Right atrium auricular region (tissue), 2 donors: ENCODE measurements at regions not wholly inside any gene's neighbourhood (a gene's known extent, or its start where the extent isn't known, plus 50 kb on each side); places are given as distances from the start of the nearest gene placed in this dataset.

Experiments used
- DNase-seq: peaks from one replicate; pipeline ENCODE4 v3.0.0-alpha.2; 2019; ENCODE audit warnings: low spot score
- H3K27ac ChIP-seq, 2 donors: fragments of 200-600 bp; sonication (generic); 1 replicate in 1 of 2; 2 replicates in 1 of 2; pipeline ENCODE4 v1.5.1; 2016 to 2019
- H3K27me3 ChIP-seq, 2 donors: fragments of 200-600 bp; sonication (generic); one replicate each; pipeline versions ENCODE4 v1.5.1 to v1.6.0; 2017 to 2019
- H3K36me3 ChIP-seq: fragments of 200-600 bp; sonication (generic); one replicate; pipeline ENCODE4 v1.5.1; 2016
- H3K4me1 ChIP-seq, 2 donors: fragments of 200-600 bp; sonication (generic); one replicate each; pipeline versions ENCODE4 v1.5.1 to v1.6.0; 2017 to 2019
- H3K4me3 ChIP-seq, 2 donors: fragments of 200-600 bp; sonication (generic); 1 replicate in 1 of 2; 2 replicates in 1 of 2; pipeline ENCODE4 v1.5.1; 2017 to 2019; ENCODE audit warnings: mild to moderate bottlenecking in 1 of 2, moderate library complexity in 1 of 2
- H3K9me3 ChIP-seq, 2 donors: fragments of 200-600 bp; sonication (generic); one replicate each; pipeline ENCODE4 v1.5.1; 2019
- CTCF ChIP-seq, 2 donors: fragments of 200-600 bp; sonication (generic); IDR thresholded peaks; one replicate each; pipeline ENCODE4 v1.5.1; 2019; ENCODE audit warnings: antibody characterized with exemption in 2 of 2

DNA sequence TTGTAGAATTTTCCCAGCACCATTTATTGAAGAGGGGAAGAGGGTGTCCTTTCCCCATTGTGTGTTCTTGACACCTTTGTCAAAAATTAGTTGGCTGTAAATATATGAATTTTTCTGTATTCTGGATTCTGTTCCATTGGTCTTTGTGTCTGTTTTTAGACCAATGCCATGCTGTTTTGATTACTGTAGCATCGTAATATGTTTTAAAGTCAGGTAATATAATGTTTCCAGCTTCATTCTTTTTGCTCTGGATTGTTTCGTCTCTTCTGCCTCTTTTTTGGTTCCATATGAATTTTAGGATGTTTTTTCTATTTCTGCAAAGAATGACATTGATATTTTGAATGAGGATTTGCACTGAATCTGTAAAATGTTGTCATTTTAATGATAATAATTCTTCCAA, 331.9 kb upstream of the RGS6 start:
- Histone ChIP-seq H3K27ac (no peak overlapping the region), H3K27me3 (no peaks in the 10 kb centered on the region), H3K36me3 (no peaks in the 10 kb centered on the region), H3K4me3 (no peak overlapping the region), H3K9me3 (peaks cover 0 to 28% of the 10 kb centered on the region in 2 donors), H3K4me1 (no peaks in the 10 kb centered on the region)
- no peak for TF ChIP-seq CTCF (IDR thresholded peaks at IDR 0.05)
- DNase-seq, result no peak

DNA sequence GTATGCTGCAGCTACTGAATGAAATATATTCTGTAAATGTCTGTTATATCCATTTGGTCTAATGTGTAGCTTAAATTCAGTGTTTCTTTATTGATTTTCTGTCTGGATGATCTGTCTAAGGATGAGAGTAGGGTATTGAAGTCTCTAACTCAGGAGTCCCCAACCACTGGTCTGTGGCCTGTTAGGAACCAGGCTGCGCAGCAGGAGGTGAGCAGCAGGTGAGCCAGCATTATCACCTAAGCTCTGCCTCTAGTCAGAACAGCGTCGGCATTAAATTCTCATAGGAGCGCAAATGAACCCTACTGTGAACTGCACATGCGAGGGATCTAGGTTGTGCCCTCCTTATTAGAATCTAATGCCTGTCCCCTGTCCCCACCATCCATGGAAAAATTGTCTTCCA, 329.7 kb upstream of the RGS6 start:
- no peak for TF ChIP-seq CTCF (IDR thresholded peaks at IDR 0.05)
- H3K27ac ChIP-seq, result no peak overlapping the region
- no peak for DNase-seq
- H3K27me3 ChIP-seq, result no peaks in the 10 kb centered on the region
- no peaks in the 10 kb centered on the region for H3K4me1 ChIP-seq
- no peaks in the 10 kb centered on the region for H3K36me3 ChIP-seq
- no peak overlapping the region for H3K4me3 ChIP-seq
- H3K9me3 ChIP-seq, result peaks cover 0 to 29% of the 10 kb centered on the region in 2 donors

DNA sequence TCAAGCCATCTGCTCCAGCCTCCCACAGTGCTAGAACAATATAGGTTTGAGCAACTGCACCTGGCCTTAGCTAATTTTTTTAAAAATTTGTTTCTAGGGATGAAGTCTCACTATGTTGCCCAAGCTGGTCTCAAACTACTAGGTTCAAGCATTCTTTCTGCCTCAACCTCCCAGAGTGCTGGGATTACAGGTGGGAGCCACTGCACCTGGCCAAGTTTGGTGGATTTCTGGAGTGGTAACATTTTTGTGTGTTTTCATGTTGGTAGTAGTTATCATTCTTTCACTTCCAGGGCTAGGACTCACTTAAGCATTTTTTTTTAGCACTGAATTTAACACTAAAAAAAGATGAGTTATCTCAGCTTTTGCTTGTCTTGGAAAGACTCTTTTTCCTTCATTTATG, 328.0 kb upstream of the RGS6 start:
- Histone ChIP-seq H3K4me1 (no peaks in the 10 kb centered on the region), H3K27ac (no peak overlapping the region), H3K9me3 (peaks cover 0 to 29% of the 10 kb centered on the region in 2 donors), H3K27me3 (no peaks in the 10 kb centered on the region), H3K4me3 (no peak overlapping the region), H3K36me3 (no peaks in the 10 kb centered on the region)
- no peak for TF ChIP-seq CTCF (IDR thresholded peaks at IDR 0.05)
- no peak for DNase-seq

GRCh38 chr14:71606064-71606463, 326.2 kb upstream of the RGS6 start:
- DNase-seq, result no peak
- no peaks in the 10 kb centered on the region for H3K4me1 ChIP-seq
- no peaks in the 10 kb centered on the region for H3K27me3 ChIP-seq
- H3K9me3 ChIP-seq, result peaks cover 0 to 12% of the 10 kb centered on the region in 2 donors
- TF ChIP-seq CTCF (IDR thresholded peaks at IDR 0.05), result no peak
- no peaks in the 10 kb centered on the region for H3K36me3 ChIP-seq
- no peak overlapping the region for H3K27ac ChIP-seq
- H3K4me3 ChIP-seq, result no peak overlapping the region

DNA sequence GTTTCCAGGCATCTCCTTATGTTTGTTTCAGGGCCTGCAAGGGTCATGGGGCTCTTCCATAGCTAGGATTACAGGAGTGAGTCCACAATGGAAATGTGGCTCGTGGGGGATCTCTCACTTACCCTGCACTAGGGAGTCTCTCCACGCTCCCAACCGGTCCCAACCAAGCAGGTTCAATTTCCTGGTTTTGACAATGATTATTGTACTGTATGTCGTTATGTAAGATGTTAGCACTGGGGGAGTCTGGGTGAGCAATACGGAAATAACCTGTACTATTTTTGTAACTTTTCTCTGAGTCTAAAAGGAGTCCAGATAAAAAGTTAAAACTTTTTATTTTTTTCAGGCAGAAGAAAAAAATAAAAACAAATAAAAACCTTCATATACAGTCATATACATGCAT, 325.7 kb upstream of the RGS6 start:
- Histone ChIP-seq H3K4me3 (no peak overlapping the region), H3K4me1 (no peaks in the 10 kb centered on the region), H3K36me3 (no peaks in the 10 kb centered on the region), H3K27ac (no peak overlapping the region), H3K27me3 (no peaks in the 10 kb centered on the region), H3K9me3 (peaks cover 0 to 12% of the 10 kb centered on the region in 2 donors)
- TF ChIP-seq CTCF (IDR thresholded peaks at IDR 0.05), result no peak
- no peak for DNase-seq

DNA sequence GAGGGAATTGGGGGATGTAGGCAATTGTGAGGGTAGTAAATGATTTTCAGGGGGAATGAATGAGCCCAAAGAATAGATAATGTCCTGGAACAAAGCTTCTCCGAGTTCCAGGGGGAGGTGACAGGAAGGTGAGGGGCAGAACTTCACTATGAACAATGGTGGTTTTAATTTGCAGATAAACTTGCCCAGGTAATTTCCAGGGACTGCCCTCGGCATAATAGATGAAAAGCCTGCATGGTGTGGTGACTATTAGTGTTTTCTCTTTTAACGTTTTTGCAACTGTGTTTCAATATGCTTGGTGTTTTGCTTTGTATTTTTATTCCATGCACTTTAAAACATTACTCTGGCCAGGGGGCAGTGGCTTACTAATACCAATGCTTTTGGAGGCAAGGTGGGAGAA, 325.2 kb upstream of the RGS6 start:
- no peaks in the 10 kb centered on the region for H3K36me3 ChIP-seq
- H3K9me3 ChIP-seq, result peaks cover 0 to 12% of the 10 kb centered on the region in 2 donors
- TF ChIP-seq CTCF (IDR thresholded peaks at IDR 0.05), result no peak
- H3K27me3 ChIP-seq, result no peaks in the 10 kb centered on the region
- no peak overlapping the region for H3K4me3 ChIP-seq
- no peak for DNase-seq
- no peak overlapping the region for H3K27ac ChIP-seq
- no peaks in the 10 kb centered on the region for H3K4me1 ChIP-seq
